NT2/D1 (cell line): ENCODE measurements at regions not wholly inside any gene's neighbourhood (a gene's known extent, or its start where the extent isn't known, plus 50 kb on each side); places are given as distances from the start of the nearest gene placed in this dataset.

Experiments used
- SUZ12 ChIP-seq: IDR thresholded peaks from 2 replicates; pipeline ENCODE4 v1.6.1; 2011; ENCODE audit not compliant: insufficient read length, insufficient read depth; ENCODE audit errors: extremely low read depth
- YY1 ChIP-seq: IDR thresholded peaks from 2 replicates; pipeline ENCODE4 v1.6.1; 2011; ENCODE audit not compliant: insufficient read length, insufficient read depth
- ZNF274 ChIP-seq: IDR thresholded peaks from 2 replicates; pipeline ENCODE4 v1.6.1; 2011; ENCODE audit warnings: mild to moderate bottlenecking, low read depth, low read length

- TF ChIP-seq ZNF274: no peak
- TF ChIP-seq YY1: no peak
- TF ChIP-seq SUZ12: no peak
These were observed 164.0 kb upstream of the SNX7 start for GRCh38 chr1:98497497-98497896.
